Effector memory CD4-positive, alpha-beta T cell (primary cell): ENCODE measurements at regions not wholly inside any gene's neighbourhood (a gene's known extent, or its start where the extent isn't known, plus 50 kb on each side); places are given as distances from the start of the nearest gene placed in this dataset.

Experiments
- DNase-seq, 3 donors: peaks; one replicate each; pipeline ENCODE4 v3.0.0-alpha.2; 2020
- H3K27ac ChIP-seq: 2 replicates; pipeline ENCODE4 v1.7.0; 2013; ENCODE audit warnings: mild to moderate bottlenecking, low read length, moderate library complexity; ENCODE audit not compliant: insufficient read depth, poor library complexity, severe bottlenecking
- H3K27me3 ChIP-seq: replicated peaks from 2 replicates; pipeline ENCODE4 v1.7.0; 2013; ENCODE audit warnings: mild to moderate bottlenecking, low read length; ENCODE audit not compliant: insufficient read depth, control insufficient read depth, poor library complexity, severe bottlenecking
- H3K36me3 ChIP-seq: 2 replicates; pipeline ENCODE4 v1.7.0; 2013; ENCODE audit warnings: mild to moderate bottlenecking, low read length, moderate library complexity; ENCODE audit not compliant: control insufficient read depth, insufficient read depth
- H3K4me1 ChIP-seq: 2 replicates; pipeline ENCODE4 v1.7.0; 2013; ENCODE audit warnings: low read length, mild to moderate bottlenecking; ENCODE audit not compliant: control insufficient read depth, insufficient read depth, poor library complexity, severe bottlenecking
- H3K4me3 ChIP-seq: 2 replicates; pipeline ENCODE4 v1.7.0; 2013; ENCODE audit warnings: low read length, low read depth, mild to moderate bottlenecking; ENCODE audit not compliant: insufficient read depth, poor library complexity, severe bottlenecking
- H3K9me3 ChIP-seq: 2 replicates; pipeline ENCODE4 v1.7.0; 2013; ENCODE audit warnings: mild to moderate bottlenecking, low read length, moderate library complexity; ENCODE audit not compliant: control insufficient read depth

DNA sequence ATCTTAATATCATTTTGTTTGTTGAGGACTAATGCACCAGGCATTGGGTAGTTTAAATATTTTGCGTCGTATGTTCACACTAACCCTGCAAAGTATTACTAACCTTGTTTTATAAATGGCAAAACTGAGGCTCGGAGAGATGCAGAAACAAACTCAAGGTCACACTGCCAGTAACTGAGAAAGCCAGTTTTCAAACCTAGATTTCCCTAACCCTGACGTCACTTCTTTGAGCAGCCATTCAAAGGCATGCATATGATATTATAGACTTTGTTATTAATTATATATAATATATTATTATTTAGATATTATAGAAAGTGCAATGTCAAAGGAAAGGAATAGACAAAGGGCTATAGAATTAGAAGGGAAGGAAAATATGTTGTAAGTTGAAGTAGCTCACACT, 167.6 kb upstream of the EOMES start:
- no peaks in the 10 kb centered on the region for H3K36me3 ChIP-seq
- DNase-seq = no peak
- H3K27ac ChIP-seq = no peak overlapping the region
- H3K4me1 ChIP-seq = no peaks in the 10 kb centered on the region
- H3K27me3 ChIP-seq = no peaks in the 10 kb centered on the region
- no peak overlapping the region for H3K4me3 ChIP-seq
- H3K9me3 ChIP-seq = peaks cover 8% of the 10 kb centered on the region

DNA sequence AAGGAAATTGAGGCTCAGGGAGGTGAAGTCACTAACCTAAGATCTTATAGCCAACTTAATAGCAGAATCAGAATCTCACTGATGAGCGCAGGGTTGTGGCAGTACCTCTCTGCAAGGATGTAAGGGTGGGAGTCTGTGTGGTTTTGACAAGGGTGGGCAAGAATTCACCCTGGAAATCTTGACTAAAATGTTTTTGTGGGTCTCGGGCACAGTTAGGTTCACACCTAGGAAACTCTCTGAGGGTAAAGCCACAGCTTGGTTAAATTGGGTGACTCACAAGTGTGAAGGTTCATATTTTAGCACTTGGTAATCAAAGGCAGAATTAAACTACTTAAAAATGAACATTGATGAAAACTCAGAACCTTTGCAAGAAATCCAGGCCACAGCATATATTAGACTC, 178.2 kb upstream of the EOMES start:
- Histone ChIP-seq H3K4me1 (peaks cover 9% of the 10 kb centered on the region), H3K9me3 (no peaks in the 10 kb centered on the region)
- DNase-seq = no peak

DNA sequence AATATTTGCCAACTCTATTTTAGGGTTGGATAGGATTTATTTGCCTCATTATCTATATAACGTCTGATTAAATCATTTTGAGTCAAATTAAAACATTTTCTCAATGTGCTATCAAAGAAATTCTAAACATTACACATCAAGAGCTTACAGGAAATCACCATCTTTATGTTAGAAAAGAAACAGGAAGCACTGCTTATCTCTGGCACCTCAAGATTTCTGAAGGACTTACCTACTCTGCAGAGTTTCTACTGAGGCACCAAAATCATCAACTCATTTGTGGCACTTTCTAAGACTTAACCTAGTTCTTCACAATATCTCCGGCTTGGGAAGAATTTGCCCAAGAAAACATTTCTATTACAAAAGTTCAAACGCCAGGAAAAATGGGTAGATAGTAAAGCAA, 181.3 kb upstream of the EOMES start:
- peaks cover 9% of the 10 kb centered on the region for H3K4me1 ChIP-seq
- no peaks in the 10 kb centered on the region for H3K9me3 ChIP-seq
- DNase-seq = no peak
- H3K4me3 ChIP-seq = peak overlapping the region; percentile 15
- no peaks in the 10 kb centered on the region for H3K36me3 ChIP-seq
- H3K27me3 ChIP-seq = no peaks in the 10 kb centered on the region
- H3K27ac ChIP-seq = no peak overlapping the region

More for the DNA sequence above, 178.2 kb upstream of the EOMES start:
- Histone ChIP-seq H3K27me3 (no peaks in the 10 kb centered on the region), H3K4me3 (no peak overlapping the region), H3K27ac (no peak overlapping the region), H3K36me3 (no peaks in the 10 kb centered on the region)

DNA sequence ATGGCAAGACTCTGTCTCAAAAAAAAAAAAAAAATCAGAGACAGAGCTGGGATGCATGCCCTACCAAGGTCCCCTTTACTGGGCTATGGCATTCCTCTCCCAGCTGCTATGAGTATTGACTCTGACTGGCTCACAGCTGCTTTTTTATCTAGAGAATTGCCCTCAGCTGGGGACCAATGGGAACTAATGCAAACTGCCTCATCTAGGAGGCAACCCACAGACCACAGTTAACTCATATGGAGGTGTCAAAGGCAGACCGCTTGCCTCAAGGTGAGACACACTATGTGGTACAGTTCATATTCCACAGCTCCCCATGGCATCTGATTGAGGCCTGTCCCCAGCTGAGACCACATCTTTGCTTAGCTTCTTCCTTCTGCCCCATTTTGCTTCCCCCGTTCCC, 183.5 kb upstream of the EOMES start:
- Histone ChIP-seq H3K36me3 (no peaks in the 10 kb centered on the region), H3K4me3 (no peak overlapping the region), H3K4me1 (peaks cover 9% of the 10 kb centered on the region), H3K27me3 (no peaks in the 10 kb centered on the region), H3K27ac (no peak overlapping the region), H3K9me3 (no peaks in the 10 kb centered on the region)
- DNase-seq = peak in 1 of 3 donors; percentile 24

DNA sequence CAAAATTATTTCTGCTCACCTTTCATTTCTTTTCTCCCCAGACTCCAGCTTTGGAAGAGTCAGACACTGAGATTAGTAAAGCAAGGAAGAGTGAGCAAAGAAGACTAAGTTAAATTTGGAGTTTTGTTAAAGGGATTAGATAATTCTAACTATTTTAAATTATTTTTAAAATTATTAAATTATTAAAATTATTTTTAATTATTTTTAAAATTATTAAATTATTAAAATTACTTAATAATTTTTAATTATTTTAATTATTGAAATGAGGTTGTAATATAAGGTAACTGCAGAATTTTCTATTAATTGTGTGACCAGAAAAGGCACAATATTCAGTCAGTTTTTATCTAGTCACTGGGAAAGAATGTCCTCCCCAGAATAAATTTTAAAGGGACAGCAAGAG, 185.0 kb upstream of the EOMES start:
- no peak overlapping the region for H3K27ac ChIP-seq
- H3K36me3 ChIP-seq = no peaks in the 10 kb centered on the region
- H3K27me3 ChIP-seq = no peaks in the 10 kb centered on the region
- H3K4me1 ChIP-seq = peaks cover 9% of the 10 kb centered on the region
- H3K4me3 ChIP-seq = no peak overlapping the region
- no peaks in the 10 kb centered on the region for H3K9me3 ChIP-seq
- DNase-seq = no peak

DNA sequence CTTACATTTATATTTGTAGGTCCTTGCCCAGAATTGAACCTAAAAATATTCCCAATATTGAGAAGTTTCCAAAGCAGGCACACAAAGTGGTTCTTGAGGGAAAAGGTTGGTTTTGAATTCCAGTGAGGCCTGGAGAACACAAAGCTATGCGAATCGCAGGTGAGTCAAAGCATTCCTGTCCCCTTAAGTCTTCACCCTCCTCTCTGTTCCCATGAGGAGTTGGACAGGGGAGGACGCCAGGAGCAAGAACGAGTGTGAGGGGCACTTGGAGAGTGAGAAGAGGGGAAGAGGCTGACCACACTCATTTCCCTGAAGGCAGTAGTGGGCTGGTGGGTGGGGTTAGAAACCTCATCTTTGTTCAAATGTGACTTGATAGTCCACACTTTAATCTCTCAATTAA, 185.8 kb upstream of the EOMES start:
- no peak overlapping the region for H3K27ac ChIP-seq
- no peaks in the 10 kb centered on the region for H3K27me3 ChIP-seq
- H3K4me3 ChIP-seq = no peak overlapping the region
- no peak for DNase-seq
- H3K36me3 ChIP-seq = no peaks in the 10 kb centered on the region
- peaks cover 9% of the 10 kb centered on the region for H3K4me1 ChIP-seq
- no peaks in the 10 kb centered on the region for H3K9me3 ChIP-seq

DNA sequence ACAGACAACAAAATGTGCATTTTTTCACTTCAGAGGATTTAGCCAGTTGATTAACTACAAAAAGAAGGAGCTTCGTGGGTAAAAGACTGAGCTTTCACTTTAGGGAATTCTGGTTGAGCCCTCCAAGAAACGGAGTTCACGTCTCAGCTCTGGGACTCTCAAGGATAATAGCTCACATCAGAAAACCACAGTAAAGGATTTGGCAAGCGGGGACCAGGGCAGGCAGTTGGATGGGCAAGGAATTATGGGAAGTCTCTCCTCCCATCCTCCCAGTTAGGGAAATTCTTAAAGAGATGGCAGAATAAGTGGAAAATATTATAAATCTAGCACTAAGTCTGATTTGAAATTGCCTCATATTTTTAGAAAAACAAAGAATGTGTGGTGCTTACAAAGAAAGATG, 188.3 kb upstream of the EOMES start:
- Histone ChIP-seq H3K4me3 (no peak overlapping the region), H3K4me1 (no peaks in the 10 kb centered on the region), H3K36me3 (no peaks in the 10 kb centered on the region), H3K27me3 (no peaks in the 10 kb centered on the region), H3K27ac (no peak overlapping the region), H3K9me3 (no peaks in the 10 kb centered on the region)
- DNase-seq = no peak

DNA sequence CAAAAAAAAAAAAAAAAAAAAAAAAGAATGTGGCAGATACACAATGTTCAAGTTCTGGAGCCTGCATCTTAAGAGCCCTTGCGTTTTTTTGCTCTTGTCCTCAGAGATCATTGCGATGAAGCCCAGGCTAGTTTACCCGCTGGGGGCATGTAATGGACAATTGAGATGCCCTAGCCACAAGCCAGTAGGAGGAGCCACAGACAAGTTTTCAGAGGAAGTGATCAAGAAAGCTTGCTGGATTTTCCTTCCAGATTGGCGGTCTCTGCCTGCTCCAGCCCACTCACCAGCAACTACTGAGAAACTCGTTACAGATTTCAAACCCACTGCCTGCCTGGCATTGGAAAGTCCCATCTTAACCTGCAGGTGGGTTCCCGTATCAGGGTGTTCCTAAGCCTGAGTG, 192.1 kb upstream of the EOMES start:
- Histone ChIP-seq H3K4me1 (no peaks in the 10 kb centered on the region), H3K4me3 (no peak overlapping the region), H3K9me3 (no peaks in the 10 kb centered on the region), H3K27me3 (no peaks in the 10 kb centered on the region), H3K27ac (no peak overlapping the region), H3K36me3 (no peaks in the 10 kb centered on the region)
- DNase-seq = no peak

DNA sequence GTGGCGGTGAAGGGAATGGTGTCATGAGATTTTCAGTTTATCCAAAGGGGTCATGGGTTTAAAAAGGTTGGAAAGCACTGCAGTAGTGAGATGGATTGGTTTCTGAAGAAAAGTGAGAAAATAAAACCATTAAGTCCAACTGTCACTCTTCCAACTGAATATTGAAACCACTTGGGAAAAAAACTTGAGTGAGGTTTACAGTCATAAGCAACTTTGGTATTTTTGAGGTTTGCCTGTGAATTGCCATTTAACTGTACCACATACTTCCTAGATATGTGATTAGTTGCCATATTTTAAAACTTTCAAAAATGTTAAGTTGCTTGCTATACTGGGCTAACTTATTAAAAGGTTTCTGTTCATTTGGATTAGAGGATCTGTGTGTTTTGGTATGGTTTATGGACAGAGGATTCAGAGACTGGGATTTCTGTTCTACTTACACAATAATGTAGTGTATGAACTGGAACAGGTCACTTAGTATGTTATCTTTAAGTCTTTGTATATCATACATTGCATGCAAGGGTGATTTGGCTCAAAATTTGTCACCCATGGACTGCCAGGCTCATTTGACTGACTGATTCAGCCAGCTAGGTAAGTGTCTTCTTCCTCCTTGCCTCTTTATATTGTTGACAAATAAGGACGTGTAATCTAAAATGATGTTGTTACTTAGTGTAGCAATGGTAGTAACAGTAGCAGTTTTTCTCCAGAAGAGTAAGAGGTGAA, 201.4 kb upstream of the EOMES start:
- H3K36me3 ChIP-seq = no peaks in the 10 kb centered on the region
- no peaks in the 10 kb centered on the region for H3K27me3 ChIP-seq
- no peaks in the 10 kb centered on the region for H3K9me3 ChIP-seq
- no peak overlapping the region for H3K27ac ChIP-seq
- H3K4me1 ChIP-seq = no peaks in the 10 kb centered on the region
- H3K4me3 ChIP-seq = no peak overlapping the region
- no peak for DNase-seq

DNA sequence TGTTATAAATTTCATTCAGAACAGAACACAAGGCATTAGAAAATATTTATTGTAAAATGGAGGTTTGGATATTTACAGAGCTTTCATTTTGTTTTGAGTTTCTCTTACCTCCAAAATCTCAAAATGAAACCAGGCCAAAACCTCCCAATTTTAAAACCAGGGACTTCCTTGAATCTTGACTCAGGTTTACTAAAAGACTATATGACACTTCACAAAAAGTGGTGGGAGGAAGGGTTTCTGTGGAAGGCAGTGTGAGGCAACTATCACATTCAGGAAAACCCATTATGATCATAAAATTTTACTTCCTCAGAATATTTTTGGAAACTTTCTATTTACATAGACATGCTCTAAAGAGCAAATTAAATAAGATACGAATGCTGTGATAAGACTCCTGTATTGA, 205.8 kb upstream of the EOMES start:
- DNase-seq = no peak
- Histone ChIP-seq H3K36me3 (no peaks in the 10 kb centered on the region), H3K27me3 (no peaks in the 10 kb centered on the region), H3K9me3 (no peaks in the 10 kb centered on the region), H3K27ac (no peak overlapping the region), H3K4me3 (no peak overlapping the region), H3K4me1 (no peaks in the 10 kb centered on the region)
